PC-3 (cell line): ENCODE measurements at regions not wholly inside any gene's neighbourhood (a gene's known extent, or its start where the extent isn't known, plus 50 kb on each side); places are given as distances from the start of the nearest gene placed in this dataset.

Source experiments
- CTCF ChIP-seq: fragments of 300-600 bp; sonication (generic); conservative IDR thresholded peaks from 2 replicates; pipeline ENCODE4 v1.5.1; 2017; ENCODE audit warnings: antibody characterized with exemption, low read depth, mild to moderate bottlenecking, low read length
- EZH2 ChIP-seq: fragments of 300-600 bp; sonication (generic); IDR thresholded peaks from one replicate; pipeline ENCODE4 v1.6.1; 2017; ENCODE audit warnings: antibody characterized with exemption, mild to moderate bottlenecking, low read length; ENCODE audit not compliant: unreplicated experiment
- EZH2phosphoT487 ChIP-seq: fragments of 300-600 bp; sonication (generic); IDR thresholded peaks from 2 replicates; pipeline ENCODE4 v1.6.1; 2018; ENCODE audit warnings: mild to moderate bottlenecking, antibody characterized with exemption, low read length, borderline replicate concordance

GRCh38 chr12:76255281-76255680 lies 92.9 kb downstream of the BBS10 start:
- TF ChIP-seq CTCF (no peak), EZH2 (no peak), EZH2phosphoT487 (no peak)
